NCI-H526 (cell line): ENCODE measurements at regions not wholly inside any gene's neighbourhood (a gene's known extent, or its start where the extent isn't known, plus 50 kb on each side); places are given as distances from the start of the nearest gene placed in this dataset.

Experiments used
- DNase-seq, 2 experiments: peaks; one replicate each; lab custom pipeline; 2025; lab: John Stamatoyannopoulos, UW

DNA sequence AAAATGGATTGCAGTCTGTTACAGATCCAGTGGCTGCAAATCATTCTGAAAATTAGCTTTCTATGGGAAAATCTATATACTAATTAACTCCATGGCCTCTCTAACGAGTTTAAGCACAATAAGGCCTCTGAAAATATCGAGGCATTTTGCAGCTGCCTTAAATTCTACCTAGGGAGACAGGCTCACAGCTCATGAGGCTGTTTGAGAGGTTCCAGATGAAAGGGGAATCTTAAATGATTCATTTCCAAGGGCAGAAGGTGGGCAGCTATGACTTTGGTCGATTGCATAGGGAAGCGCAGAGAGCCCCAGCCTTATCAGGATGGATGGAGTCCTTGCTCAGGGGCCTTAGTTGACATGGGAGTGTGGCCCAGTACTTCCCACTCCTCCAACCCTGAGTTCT, 216.8 kb upstream of the POU3F1 start:
- no peak for DNase-seq

- no peak for DNase-seq
Measured at GRCh38 chr1:38261574-38261973, 215.0 kb upstream of the POU3F1 start.

DNA sequence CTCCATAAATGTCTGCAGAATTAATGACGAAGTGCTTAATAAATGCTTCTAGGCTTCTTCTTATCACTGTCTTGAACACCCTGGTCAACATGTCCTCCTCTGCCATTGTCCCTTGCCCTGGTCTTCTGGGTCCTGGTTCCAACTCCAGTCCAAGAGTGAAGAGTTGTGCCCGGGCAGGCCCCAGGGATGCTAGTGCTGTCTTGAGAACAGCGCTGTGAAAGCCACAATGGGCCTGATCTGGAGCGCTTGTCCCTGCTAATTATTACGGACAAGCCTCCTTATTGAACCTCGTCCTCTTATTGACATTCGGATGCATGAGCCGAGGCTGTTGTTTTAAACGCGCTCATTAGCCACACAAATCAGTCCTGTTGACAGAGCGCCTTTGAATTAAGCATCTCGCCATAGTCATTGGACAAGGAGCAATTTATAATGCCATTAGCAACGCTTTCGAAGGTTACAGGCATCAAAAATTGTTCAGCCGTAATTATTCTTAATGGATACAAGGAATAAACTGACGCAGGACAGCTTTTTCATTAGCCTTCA, 211.6 kb upstream of the POU3F1 start:
- DNase-seq, result no peak

DNA sequence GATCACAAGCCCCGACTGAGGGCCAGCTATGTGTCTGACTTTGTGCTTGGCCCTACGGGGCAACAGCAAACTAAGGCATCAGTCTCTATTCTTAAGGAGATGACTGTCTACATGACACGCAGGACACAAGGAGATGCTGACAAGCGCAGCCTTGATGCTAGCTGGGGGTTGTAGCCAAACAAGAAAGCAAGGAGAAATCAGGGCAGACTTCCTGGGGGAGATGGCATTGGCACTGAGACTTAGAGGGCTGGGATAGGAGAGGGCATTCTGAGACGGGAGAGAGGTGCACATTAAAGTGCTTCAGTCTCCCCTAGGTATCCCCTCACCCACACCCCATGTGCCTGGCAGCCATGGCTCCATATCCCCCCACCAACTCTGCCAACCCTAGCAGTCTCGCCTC, 210.8 kb upstream of the POU3F1 start:
- DNase-seq, result no peak

DNA sequence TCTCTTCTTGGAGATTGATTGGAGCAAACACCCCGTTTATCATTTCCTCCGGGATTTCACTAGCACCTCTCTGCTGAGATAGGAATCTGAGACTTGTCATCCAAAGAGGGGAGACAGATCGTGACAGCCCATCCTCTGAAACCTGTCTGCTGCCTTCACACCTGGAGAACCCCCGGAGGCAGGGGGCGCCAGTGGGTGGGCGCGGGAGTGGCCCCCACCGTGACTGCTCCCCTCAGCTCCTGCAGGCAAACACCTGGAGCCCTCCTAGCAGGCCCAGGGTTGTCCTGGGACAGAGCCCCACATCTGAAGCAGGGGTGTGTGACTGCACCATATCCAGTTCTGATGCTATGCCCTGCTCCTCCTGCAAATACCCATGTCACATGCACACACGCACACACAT, 209.5 kb upstream of the POU3F1 start:
- DNase-seq, result no peak

DNA sequence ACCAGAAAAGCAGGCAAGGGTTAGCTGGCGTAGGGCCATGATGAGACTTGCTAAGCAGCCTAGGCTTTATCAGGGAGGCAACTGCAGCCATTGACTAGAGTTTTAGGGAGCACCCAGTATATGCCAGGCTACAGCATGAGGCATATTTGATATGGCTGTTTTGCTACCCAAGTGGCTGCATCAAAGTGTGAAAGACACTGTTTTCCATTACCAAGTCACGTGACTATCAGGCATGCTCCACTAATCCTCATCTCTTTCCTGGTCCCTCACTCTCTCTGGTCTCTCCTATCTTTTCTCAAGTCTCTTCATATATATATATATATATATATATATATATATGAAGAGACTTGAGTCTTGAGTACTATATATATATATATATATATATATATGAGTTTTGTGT, 206.7 kb upstream of the POU3F1 start:
- no peak for DNase-seq

- DNase-seq, result no peak
Measured at GRCh38 chr1:38250356-38250755, 203.8 kb upstream of the POU3F1 start.

DNA sequence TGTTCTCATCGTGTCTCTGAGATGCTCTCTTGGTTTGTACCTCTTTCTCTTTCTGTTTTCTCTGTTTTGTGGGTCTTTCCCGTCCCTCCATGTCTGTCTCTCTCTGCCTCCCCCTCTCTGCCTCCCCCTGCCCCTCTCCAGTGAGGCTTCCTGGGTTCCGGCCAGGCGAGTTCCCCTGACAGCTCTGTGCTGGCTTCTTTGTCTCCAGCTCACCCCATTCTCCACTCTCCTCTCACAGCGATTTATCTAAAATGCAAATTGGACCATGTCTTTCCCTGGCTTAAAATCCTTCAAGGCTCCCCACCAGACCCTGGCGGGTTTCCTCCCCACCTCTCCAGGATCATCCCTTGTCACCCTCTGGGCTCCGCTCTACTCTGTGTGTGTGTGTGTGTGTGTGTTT, 202.4 kb upstream of the POU3F1 start:
- no peak for DNase-seq

GRCh38 chr1:38246955-38247952, 200.7 kb upstream of the POU3F1 start:
- peak; percentile 26 to 68 for DNase-seq

GRCh38 chr1:38244218-38244845, 197.7 kb upstream of the POU3F1 start:
- DNase-seq, result peak in 1 of 2 experiments; percentile 52

GRCh38 chr1:38243106-38243505, 196.5 kb upstream of the POU3F1 start:
- peak in 1 of 2 experiments; percentile 66 for DNase-seq

DNA sequence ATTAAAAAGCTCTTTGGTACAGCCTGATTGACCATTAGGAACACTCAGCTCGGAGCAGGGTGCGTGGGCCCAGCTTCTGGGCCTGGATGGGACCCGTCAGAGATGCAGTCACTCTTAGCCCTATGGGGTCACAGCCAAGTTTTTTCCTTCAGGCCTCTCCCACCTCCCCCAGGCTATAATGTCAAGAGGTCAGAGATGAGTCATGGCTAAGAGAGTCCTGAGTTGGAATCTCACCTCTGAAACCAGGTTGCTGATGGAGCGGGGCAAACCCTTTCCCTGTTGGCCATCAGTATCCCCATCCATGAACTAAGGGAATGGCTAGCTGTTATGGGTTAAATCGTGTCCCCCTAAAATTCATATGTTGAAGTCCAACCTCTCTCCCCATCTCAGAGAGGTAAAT, 195.9 kb upstream of the POU3F1 start:
- no peak for DNase-seq

GRCh38 chr1:38241594-38242334, 195.2 kb upstream of the POU3F1 start:
- no peak for DNase-seq

DNA sequence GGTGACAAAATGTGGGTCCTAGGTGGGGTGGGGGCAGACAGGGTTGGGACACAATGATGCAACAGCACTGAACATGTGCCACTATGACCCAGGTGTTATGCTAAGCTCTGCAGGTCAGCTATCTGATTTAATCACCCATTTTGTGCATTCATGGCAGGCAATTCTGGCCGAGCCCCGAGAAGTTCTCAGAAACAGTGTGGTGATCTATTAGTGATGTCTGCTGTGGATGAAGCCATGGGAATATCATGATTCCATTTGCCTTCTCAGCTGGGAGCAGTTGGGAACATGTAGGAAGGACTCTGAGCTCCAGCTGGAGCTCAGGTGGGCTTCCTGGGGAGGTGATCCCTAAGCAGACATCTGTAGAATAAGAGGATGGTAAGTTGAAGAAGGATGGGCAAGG, 194.0 kb upstream of the POU3F1 start:
- DNase-seq, result no peak

GRCh38 chr1:38239258-38239835, 192.8 kb upstream of the POU3F1 start:
- DNase-seq, result no peak

GRCh38 chr1:38238294-38238693, 191.7 kb upstream of the POU3F1 start:
- no peak for DNase-seq

- DNase-seq, result no peak
Measured at GRCh38 chr1:38235705-38236104, 189.1 kb upstream of the POU3F1 start.

GRCh38 chr1:38231941-38232340, 185.3 kb upstream of the POU3F1 start:
- no peak for DNase-seq

GRCh38 chr1:38228718-38229117, 182.1 kb upstream of the POU3F1 start:
- no peak for DNase-seq

DNA sequence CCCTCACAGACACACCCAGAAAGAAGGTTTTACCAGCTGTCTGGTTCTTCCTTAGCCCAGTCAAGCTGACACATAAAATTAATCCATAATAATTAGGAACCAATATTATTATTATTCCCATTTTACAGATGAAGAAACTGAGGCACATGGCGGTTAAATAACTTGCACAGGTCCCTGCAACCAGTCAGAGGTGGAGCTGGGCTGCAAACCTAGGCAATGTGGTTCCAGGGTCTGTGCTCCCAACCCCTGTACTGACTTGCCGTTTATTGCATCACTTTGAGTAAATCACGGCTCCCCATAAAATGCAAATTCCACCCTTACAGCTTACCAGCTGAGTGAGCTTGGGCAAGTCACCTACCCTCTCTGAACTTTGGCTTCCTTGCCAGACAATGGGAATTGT, 179.2 kb upstream of the POU3F1 start:
- DNase-seq, result no peak

GRCh38 chr1:38223391-38223790, 176.8 kb upstream of the POU3F1 start:
- DNase-seq, result no peak

- DNase-seq, result no peak
Measured at GRCh38 chr1:38222891-38223290, 176.3 kb upstream of the POU3F1 start.
